IMR-90 (cell line): ENCODE measurements at regions not wholly inside any gene's neighbourhood (a gene's known extent, or its start where the extent isn't known, plus 50 kb on each side); places are given as distances from the start of the nearest gene placed in this dataset.

Experiments
- CEBPB ChIP-seq: IDR thresholded peaks from 2 replicates; pipeline ENCODE4 v1.6.1; 2012; ENCODE audit warnings: low read depth, low read length, improper control_type of control experiment
- CTCF ChIP-seq: conservative IDR thresholded peaks from 2 replicates; pipeline ENCODE4 v1.5.1; 2012; ENCODE audit warnings: mild to moderate bottlenecking, low read depth, low read length, improper control_type of control experiment
- FOS ChIP-seq: fragments of 150-350 bp; IDR thresholded peaks from 2 replicates; pipeline ENCODE4 v1.6.1; 2016; ENCODE audit warnings: low read depth, low read length
- MAFK ChIP-seq: IDR thresholded peaks from 2 replicates; pipeline ENCODE4 v1.6.1; 2012; ENCODE audit warnings: low read depth, low read length, improper control_type of control experiment
- POLR2A ChIP-seq: IDR thresholded peaks from 2 replicates; pipeline ENCODE4 v1.6.1; 2012; ENCODE audit warnings: mild to moderate bottlenecking, low read depth, low read length
- RAD21 ChIP-seq: IDR thresholded peaks from 2 replicates; pipeline ENCODE4 v1.6.1; 2012; ENCODE audit warnings: low read length, improper control_type of control experiment
- RCOR1 ChIP-seq: IDR thresholded peaks from 2 replicates; pipeline ENCODE4 v1.6.1; 2012; ENCODE audit warnings: mild to moderate bottlenecking, low read length, improper control_type of control experiment; ENCODE audit not compliant: insufficient replicate concordance
- RFX5 ChIP-seq: IDR thresholded peaks from 2 replicates; pipeline ENCODE4 v1.8.0; 2012; ENCODE audit warnings: low read depth, mild to moderate bottlenecking, low read length, moderate library complexity
- TF ChIP-seq, protein P1 (sequence below): fragments of 150-350 bp; IDR thresholded peaks from 2 replicates; pipeline ENCODE4 v1.6.1; 2016; ENCODE audit warnings: low read depth, mild to moderate bottlenecking, low read length, moderate library complexity, borderline replicate concordance

GRCh38 chr6:14283600-14284235 is 166.1 kb downstream of the CD83 start:
- TF ChIP-seq CTCF (no peak), MAFK (no peak), RAD21 (no peak), POLR2A (no peak), FOS (no peak), RFX5 (no peak), CEBPB (peak; percentile 70), RCOR1 (no peak)
- TF ChIP-seq, protein P1, sequence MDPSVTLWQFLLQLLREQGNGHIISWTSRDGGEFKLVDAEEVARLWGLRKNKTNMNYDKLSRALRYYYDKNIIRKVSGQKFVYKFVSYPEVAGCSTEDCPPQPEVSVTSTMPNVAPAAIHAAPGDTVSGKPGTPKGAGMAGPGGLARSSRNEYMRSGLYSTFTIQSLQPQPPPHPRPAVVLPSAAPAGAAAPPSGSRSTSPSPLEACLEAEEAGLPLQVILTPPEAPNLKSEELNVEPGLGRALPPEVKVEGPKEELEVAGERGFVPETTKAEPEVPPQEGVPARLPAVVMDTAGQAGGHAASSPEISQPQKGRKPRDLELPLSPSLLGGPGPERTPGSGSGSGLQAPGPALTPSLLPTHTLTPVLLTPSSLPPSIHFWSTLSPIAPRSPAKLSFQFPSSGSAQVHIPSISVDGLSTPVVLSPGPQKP = no peak
